Astrocyte (in vitro differentiated cells and primary cell): ENCODE measurements at regions not wholly inside any gene's neighbourhood (a gene's known extent, or its start where the extent isn't known, plus 50 kb on each side); places are given as distances from the start of the nearest gene placed in this dataset.

ENCODE experiments used
- DNase-seq: peaks from one replicate; pipeline ENCODE4 v3.0.0-alpha.2; 2010; ENCODE audit warnings: low read depth
- FAIRE-seq: peaks from 2 replicates; lab custom pipeline; 2011; peaks lifted over from hg19 to GRCh38; lab: Jason Lieb, UNC
- H2AFZ ChIP-seq: 2 replicates; pipeline ENCODE4 v1.6.0; 2012; ENCODE audit warnings: low read depth, low read length, inconsistent platforms
- H3K27ac ChIP-seq: 2 replicates; pipeline ENCODE4 v1.5.1; 2011; ENCODE audit warnings: low read depth, low read length, inconsistent platforms
- H3K27me3 ChIP-seq: 2 replicates; pipeline ENCODE4 v1.6.0; 2011; ENCODE audit warnings: low read length, inconsistent platforms; ENCODE audit not compliant: insufficient read depth
- H3K36me3 ChIP-seq: 2 replicates; pipeline ENCODE4 v1.5.1; 2011; ENCODE audit warnings: low read length, inconsistent platforms; ENCODE audit not compliant: insufficient read depth
- H3K4me1 ChIP-seq: 2 replicates; pipeline ENCODE4 v1.5.1; 2011; ENCODE audit warnings: low read length, inconsistent platforms; ENCODE audit not compliant: insufficient read depth
- H3K4me2 ChIP-seq: 2 replicates; pipeline ENCODE4 v1.6.0; 2012; ENCODE audit warnings: low read length, inconsistent platforms
- H3K4me3 ChIP-seq: 2 replicates; pipeline ENCODE4 v1.5.1; 2011; ENCODE audit warnings: low read depth, mild to moderate bottlenecking, low read length, inconsistent platforms; ENCODE audit not compliant: insufficient read depth
- H3K79me2 ChIP-seq: 2 replicates; pipeline ENCODE4 v1.6.0; 2012; ENCODE audit warnings: mild to moderate bottlenecking, low read length, inconsistent platforms; ENCODE audit not compliant: insufficient read depth
- H3K9ac ChIP-seq: 2 replicates; pipeline ENCODE4 v1.6.0; 2012; ENCODE audit warnings: mild to moderate bottlenecking, low read length, inconsistent platforms
- H3K9me3 ChIP-seq: 2 replicates; pipeline ENCODE4 v1.5.1; 2012; ENCODE audit warnings: low read depth, mild to moderate bottlenecking, low read length, inconsistent platforms; ENCODE audit not compliant: insufficient read depth
- H4K20me1 ChIP-seq: 2 replicates; pipeline ENCODE4 v1.6.0; 2012; ENCODE audit warnings: low read length, inconsistent platforms; ENCODE audit not compliant: insufficient read depth
- H3K27ac Mint-ChIP-seq: one replicate; pipeline ENCODE4 v1.8.0; 2021; ENCODE audit warnings: mild to moderate bottlenecking, mixed read lengths; ENCODE audit not compliant: unreplicated experiment
- H3K27me3 Mint-ChIP-seq: one replicate; pipeline ENCODE4 v1.8.0; 2021; ENCODE audit warnings: low read depth, mixed read lengths; ENCODE audit not compliant: unreplicated experiment
- H3K36me3 Mint-ChIP-seq: one replicate; pipeline ENCODE4 v1.8.0; 2021; ENCODE audit warnings: low read depth, mixed read lengths; ENCODE audit not compliant: unreplicated experiment
- H3K4me1 Mint-ChIP-seq: one replicate; pipeline ENCODE4 v1.8.0; 2021; ENCODE audit warnings: low read depth, mixed read lengths; ENCODE audit not compliant: unreplicated experiment
- H3K4me3 Mint-ChIP-seq: one replicate; pipeline ENCODE4 v1.8.0; 2021; ENCODE audit warnings: mild to moderate bottlenecking, moderate library complexity, mixed read lengths; ENCODE audit not compliant: unreplicated experiment
- H3K9me3 Mint-ChIP-seq: one replicate; pipeline ENCODE4 v1.8.0; 2021; ENCODE audit warnings: mild to moderate bottlenecking, mixed read lengths; ENCODE audit not compliant: unreplicated experiment
- EZH2 ChIP-seq: IDR thresholded peaks from 2 replicates; pipeline ENCODE4 v1.6.1; 2012; ENCODE audit warnings: mild to moderate bottlenecking, low read length, inconsistent platforms; ENCODE audit not compliant: insufficient read depth
- TF ChIP-seq, protein P1 (sequence below): IDR thresholded peaks from 2 replicates; pipeline ENCODE4 v1.5.1; 2011; ENCODE audit warnings: low read depth, mild to moderate bottlenecking, inconsistent platforms, low read length, moderate library complexity; ENCODE audit not compliant: insufficient read depth

GRCh38 chr13:57409656-57410055, 221.9 kb upstream of the PCDH17 start:
- Histone ChIP-seq H3K27me3 (no peaks in the 10 kb centered on the region), H3K9ac (no peak overlapping the region), H3K9me3 (peaks cover 3% of the 10 kb centered on the region), H4K20me1 (no peaks in the 10 kb centered on the region), H3K4me2 (no peak overlapping the region), H3K79me2 (no peaks in the 10 kb centered on the region), H3K36me3 (no peaks in the 10 kb centered on the region), H3K27ac (no peak overlapping the region), H3K4me1 (no peaks in the 10 kb centered on the region), H3K4me3 (no peak overlapping the region), H2AFZ (no peak overlapping the region)
- H3K4me1 Mint-ChIP-seq: peaks cover 6% of the 10 kb centered on the region
- no peak overlapping the region for H3K4me3 Mint-ChIP-seq
- no peak for FAIRE-seq
- no peak for TF ChIP-seq EZH2
- TF ChIP-seq, protein P1, sequence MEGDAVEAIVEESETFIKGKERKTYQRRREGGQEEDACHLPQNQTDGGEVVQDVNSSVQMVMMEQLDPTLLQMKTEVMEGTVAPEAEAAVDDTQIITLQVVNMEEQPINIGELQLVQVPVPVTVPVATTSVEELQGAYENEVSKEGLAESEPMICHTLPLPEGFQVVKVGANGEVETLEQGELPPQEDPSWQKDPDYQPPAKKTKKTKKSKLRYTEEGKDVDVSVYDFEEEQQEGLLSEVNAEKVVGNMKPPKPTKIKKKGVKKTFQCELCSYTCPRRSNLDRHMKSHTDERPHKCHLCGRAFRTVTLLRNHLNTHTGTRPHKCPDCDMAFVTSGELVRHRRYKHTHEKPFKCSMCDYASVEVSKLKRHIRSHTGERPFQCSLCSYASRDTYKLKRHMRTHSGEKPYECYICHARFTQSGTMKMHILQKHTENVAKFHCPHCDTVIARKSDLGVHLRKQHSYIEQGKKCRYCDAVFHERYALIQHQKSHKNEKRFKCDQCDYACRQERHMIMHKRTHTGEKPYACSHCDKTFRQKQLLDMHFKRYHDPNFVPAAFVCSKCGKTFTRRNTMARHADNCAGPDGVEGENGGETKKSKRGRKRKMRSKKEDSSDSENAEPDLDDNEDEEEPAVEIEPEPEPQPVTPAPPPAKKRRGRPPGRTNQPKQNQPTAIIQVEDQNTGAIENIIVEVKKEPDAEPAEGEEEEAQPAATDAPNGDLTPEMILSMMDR: no peak
- H3K27me3 Mint-ChIP-seq: no peaks in the 10 kb centered on the region
- no peaks in the 10 kb centered on the region for H3K9me3 Mint-ChIP-seq
- H3K27ac Mint-ChIP-seq: no peak overlapping the region
- no peaks in the 10 kb centered on the region for H3K36me3 Mint-ChIP-seq
- no peak for DNase-seq

DNA sequence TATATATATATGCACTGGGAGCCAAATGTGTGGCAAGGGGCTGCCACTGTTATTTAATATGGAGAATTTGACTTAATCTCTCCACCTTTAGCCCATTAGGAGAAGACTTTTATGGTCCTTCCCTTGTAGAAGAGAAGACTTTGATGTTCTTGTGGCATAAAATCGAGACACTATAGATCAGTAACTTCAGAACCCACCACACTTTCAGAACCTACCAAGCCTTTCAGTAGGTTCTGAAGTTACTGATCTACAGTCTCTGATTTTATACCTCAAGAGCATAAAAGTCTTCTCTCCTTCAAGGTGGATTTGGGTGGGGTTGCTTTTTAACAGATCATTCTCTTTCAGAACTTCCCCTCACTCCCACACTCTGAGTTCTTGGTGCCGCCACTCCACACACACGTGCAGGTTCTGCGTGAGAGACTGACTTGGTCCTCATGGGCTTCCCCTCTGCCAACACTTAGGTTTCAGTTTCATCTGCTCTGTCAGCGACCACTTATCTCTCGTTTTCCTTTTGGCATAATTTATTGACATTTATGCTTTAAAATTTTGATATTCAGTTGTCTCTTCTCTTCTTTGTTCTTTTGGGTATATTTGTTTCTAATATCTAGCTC, 213.4 kb upstream of the PCDH17 start:
- H2AFZ ChIP-seq: no peak overlapping the region
- H4K20me1 ChIP-seq: no peaks in the 10 kb centered on the region
- no peak overlapping the region for H3K4me3 Mint-ChIP-seq
- H3K27ac Mint-ChIP-seq: no peak overlapping the region
- no peak overlapping the region for H3K27ac ChIP-seq
- no peaks in the 10 kb centered on the region for H3K27me3 ChIP-seq
- no peaks in the 10 kb centered on the region for H3K36me3 Mint-ChIP-seq
- H3K4me3 ChIP-seq: no peak overlapping the region
- no peaks in the 10 kb centered on the region for H3K9me3 ChIP-seq
- H3K4me1 Mint-ChIP-seq: no peaks in the 10 kb centered on the region
- no peaks in the 10 kb centered on the region for H3K27me3 Mint-ChIP-seq
- DNase-seq: no peak
- H3K9ac ChIP-seq: no peak overlapping the region
- H3K36me3 ChIP-seq: no peaks in the 10 kb centered on the region
- H3K79me2 ChIP-seq: no peaks in the 10 kb centered on the region
- H3K9me3 Mint-ChIP-seq: no peaks in the 10 kb centered on the region
- no peaks in the 10 kb centered on the region for H3K4me1 ChIP-seq
- FAIRE-seq: no peak
- no peak overlapping the region for H3K4me2 ChIP-seq
- TF ChIP-seq, protein P1: no peak
- TF ChIP-seq EZH2: no peak

DNA sequence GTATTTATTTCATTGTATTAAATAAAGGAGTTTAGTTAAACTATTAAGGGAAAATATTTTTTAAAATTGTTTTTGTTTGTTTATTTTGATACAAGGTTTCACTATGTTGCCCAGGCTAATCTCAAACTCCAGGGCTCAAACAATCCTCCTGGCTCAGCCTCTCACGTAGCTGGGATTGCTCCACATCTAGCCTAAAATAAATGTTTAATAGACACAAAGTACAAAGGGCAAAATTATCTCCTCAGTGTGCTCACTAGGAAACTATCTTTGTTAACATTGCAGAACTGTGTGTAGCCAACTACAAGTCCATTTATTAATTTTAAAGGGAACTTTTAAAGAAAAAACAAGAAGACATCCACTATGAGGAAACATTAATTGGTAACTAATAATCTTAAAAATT, 207.2 kb upstream of the PCDH17 start:
- no peaks in the 10 kb centered on the region for H3K4me1 Mint-ChIP-seq
- Histone ChIP-seq H3K9me3 (no peaks in the 10 kb centered on the region), H4K20me1 (no peaks in the 10 kb centered on the region), H3K4me3 (no peak overlapping the region), H3K4me2 (no peak overlapping the region), H3K79me2 (no peaks in the 10 kb centered on the region), H3K36me3 (no peaks in the 10 kb centered on the region), H3K27me3 (no peaks in the 10 kb centered on the region), H2AFZ (no peak overlapping the region), H3K4me1 (no peaks in the 10 kb centered on the region), H3K27ac (no peak overlapping the region), H3K9ac (no peak overlapping the region)
- H3K36me3 Mint-ChIP-seq: no peaks in the 10 kb centered on the region
- FAIRE-seq (no peak), DNase-seq (no peak)
- H3K27me3 Mint-ChIP-seq: no peaks in the 10 kb centered on the region
- TF ChIP-seq EZH2: no peak
- TF ChIP-seq, protein P1: no peak
- no peak overlapping the region for H3K4me3 Mint-ChIP-seq
- no peak overlapping the region for H3K27ac Mint-ChIP-seq
- H3K9me3 Mint-ChIP-seq: no peaks in the 10 kb centered on the region
